SKM-1 (cell line): ENCODE measurements at regions not wholly inside any gene's neighbourhood (a gene's known extent, or its start where the extent isn't known, plus 50 kb on each side); places are given as distances from the start of the nearest gene placed in this dataset.
"Not testable (repeated sequence)": the region's sequence is repeated elsewhere in the genome, so short reads cannot be mapped to it uniquely, and the experiment has no call there.

ENCODE experiments used
- DNase-seq: peaks from one replicate; lab custom pipeline; 2025; ENCODE audit not compliant: unreplicated experiment; lab: John Stamatoyannopoulos, UW

GRCh38 chr9:105022545-105022944, 94.6 kb upstream of the ABCA1 start:
- DNase-seq = not testable (repeated sequence)

GRCh38 chr9:105023788-105024187, 95.8 kb upstream of the ABCA1 start:
- no peak for DNase-seq

- no peak for DNase-seq
Observed at GRCh38 chr9:105024529-105024928, 96.6 kb upstream of the ABCA1 start.

DNA sequence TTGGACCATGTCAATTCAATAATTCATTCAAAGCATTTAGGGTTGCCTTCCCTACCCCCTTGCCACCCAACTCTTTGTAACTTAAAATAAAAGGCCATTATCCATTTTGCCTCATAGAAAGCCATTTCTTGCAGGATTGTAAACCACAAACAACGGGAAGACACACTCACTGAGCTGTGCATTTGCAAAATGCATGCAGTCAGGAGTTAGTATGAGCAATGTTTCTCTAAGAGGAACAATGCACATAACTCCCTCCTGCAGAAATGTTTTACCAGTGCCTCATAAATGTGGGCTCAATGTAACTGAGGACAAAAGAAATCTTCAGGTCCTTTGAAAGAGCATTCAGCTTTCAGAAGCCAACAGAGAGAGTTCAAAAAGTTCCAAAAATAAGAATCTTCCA, 98.5 kb upstream of the ABCA1 start:
- no peak for DNase-seq

DNA sequence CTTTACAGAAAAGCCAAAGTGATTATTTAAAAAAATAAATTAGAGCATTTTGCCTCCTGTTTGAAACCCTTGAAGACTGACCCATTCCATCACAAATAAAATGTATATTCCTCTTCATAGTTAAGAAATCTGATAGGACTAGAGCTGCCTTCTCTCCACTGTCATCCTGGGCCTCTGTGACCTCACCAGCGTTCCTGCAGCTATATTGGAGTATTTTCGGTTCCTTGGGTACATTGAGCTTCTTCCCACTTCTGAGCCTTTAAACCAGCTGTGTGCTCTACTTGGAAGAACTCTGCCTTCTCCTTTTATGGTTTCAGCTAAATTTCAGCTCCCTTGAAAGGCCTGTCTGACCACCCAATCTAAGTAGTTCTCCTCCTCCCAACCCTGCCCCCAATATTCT, 99.1 kb upstream of the ABCA1 start:
- DNase-seq = no peak

- no peak for DNase-seq
Observed at GRCh38 chr9:105030285-105030684, 102.3 kb upstream of the ABCA1 start.

- no peak for DNase-seq
Observed at GRCh38 chr9:105037139-105037538, 109.2 kb upstream of the ABCA1 start.

GRCh38 chr9:105038051-105038450, 110.1 kb upstream of the ABCA1 start:
- no peak for DNase-seq

DNA sequence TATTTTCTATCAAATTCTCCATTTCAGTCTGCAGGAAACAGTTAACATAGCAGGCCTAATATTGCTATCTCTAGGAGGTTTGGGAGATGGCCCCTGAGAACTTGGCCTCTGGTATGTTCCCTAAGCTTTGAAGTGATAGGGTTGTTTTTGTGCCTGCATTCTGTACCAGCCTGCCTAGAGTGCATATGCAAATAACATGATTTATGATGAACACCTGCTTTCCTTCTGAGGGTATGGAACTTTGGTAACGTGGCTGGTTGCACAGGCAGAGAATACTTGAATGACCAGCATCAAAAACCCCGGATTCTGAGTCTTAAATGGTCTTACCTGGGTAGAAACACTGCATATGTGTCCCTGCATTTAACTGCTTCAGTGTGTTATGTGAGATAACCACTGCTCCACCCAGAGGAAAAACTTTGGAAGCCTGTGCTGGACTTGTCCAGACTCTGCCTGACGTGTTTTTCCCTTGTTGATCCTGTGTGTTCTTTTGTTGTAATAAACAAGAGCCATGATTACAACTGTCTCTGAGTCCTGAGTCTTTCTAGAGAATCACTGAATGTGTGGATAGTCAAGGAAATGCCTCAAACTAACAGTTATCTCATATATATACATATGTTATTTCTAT, 111.3 kb upstream of the ABCA1 start:
- no peak for DNase-seq

DNA sequence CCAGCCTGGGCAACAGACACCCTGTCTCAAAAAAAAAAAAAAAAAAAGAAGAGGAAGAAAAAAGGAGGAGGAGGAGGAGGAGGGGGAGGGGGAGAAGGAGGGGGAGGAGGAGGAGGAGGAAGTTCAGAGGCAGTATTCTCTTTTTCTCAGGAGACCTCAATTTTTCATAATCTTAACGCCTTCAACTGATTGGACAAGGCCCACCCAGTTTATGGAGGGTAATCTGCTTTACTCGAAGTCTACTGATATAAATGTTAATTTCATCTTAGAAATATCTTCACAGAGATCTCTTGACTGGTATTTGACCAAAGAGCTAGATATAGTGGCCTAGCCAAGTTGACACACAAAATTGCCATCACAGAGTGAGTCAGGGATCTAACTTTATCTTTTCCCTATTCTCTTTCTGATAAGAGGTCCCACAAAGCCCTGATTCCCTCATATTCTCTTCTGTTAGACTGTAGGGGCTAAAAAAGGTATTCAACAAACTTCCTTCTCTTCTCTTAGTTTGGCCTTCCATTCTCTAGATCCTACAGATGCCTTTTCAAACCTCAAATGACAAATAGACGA, 115.5 kb upstream of the ABCA1 start:
- DNase-seq = no peak

- no peak for DNase-seq
Observed at GRCh38 chr9:105044518-105044917, 116.6 kb upstream of the ABCA1 start.

DNA sequence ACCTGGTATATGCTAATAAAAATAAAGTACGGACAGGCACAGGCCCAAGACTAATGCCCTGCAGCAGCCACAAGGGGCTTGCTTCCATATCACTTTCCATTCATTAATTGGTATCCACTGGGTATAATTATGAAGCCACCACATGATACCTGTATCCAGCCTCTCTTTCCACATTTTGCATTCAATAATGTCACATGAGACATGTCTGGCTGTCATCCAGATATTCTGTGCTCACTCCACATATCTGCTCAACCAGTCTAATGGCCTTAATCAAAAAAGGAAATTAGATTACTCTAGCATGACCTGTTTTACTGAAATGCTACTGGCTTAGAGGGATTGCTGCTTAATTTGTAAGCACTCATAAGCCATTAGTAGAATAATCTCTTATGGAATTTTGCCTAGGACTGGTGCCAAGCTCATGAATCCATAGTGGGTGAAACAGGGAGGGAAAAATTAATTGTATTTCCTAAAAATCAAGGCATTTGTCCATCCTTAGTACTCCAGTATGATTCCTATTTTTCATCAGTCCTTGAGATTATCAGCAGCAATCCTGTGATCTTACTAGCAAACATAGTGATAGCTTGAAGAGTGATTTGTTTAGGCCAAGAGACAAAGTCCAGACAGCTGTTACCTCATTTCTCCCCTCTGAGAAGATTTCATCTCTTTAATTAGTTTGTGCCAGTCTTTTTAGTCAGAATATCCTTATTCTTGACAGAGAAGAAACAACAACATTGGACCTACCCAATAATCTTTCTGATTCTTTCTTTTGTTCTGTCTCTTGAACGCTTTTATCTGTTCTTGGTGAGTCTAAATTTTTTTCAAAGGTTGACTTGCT, 119.2 kb upstream of the ABCA1 start:
- no peak for DNase-seq

GRCh38 chr9:105047742-105048041, 119.7 kb upstream of the ABCA1 start:
- no peak for DNase-seq

GRCh38 chr9:105048331-105048730, 120.4 kb upstream of the ABCA1 start:
- DNase-seq = no peak

- DNase-seq = no peak
Observed at GRCh38 chr9:105050296-105050695, 122.3 kb upstream of the ABCA1 start.

DNA sequence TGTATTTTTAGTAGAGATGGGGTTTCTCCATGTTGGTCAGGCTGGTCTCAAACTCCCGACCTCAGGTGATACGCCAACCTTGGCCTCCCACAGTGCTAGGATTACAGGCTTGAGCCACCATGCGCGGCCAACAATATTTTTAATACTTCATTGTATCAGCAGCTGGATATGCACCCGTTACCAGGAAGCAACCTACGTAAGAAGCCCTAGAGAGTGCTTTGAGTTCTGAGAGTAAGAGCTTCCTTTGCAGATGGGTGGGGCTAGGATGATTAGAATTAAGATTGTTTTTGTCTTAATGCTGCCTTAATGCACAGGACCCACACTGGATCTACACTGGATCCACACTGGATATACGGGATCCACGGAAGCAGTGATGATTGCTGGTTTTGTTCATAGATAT, 123.9 kb upstream of the ABCA1 start:
- DNase-seq = no peak

DNA sequence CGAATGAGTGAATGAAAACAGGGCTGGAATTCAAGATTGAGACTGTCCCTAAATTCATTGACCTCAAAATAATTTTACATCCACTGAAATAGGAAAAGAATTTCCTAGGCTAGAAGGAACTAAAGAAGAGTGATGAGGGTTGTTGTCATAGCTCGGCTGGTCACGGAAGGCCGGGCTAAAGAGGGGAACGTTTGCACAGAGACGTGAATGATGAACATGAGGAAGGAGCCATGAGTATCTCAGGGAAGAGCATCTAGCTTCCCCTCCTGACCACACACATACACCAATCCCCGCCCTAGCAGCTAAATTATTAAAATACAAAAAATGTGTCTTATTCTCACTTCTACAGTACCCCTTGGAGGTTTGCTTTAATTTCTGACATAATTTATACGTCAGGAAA, 124.4 kb upstream of the ABCA1 start:
- no peak for DNase-seq

- DNase-seq = no peak
Observed at GRCh38 chr9:105053209-105053652, 125.3 kb upstream of the ABCA1 start.

DNA sequence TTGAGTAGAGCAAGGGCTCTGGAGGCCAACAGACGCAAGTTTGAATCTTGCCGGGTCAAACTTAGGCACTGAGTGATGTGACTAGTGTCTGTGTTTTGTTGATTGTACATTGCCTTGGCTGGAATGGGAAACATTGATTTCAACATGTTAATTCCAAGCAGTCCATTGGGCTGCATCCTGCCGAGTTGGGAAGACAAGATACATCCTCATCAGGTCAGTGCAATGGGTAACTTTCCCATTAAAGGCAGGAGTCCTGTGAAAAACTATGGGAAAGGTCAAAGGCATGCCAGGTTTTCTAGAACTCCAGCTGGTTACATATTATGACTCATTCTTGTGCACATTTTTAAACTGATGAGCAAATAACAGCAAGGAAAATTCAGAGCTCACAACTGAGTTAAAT, 126.5 kb upstream of the ABCA1 start:
- DNase-seq = no peak

GRCh38 chr9:105055917-105056316, 128.0 kb upstream of the ABCA1 start:
- no peak for DNase-seq

GRCh38 chr9:105057551-105057950, 129.6 kb upstream of the ABCA1 start:
- no peak for DNase-seq

- DNase-seq = no peak
Observed at GRCh38 chr9:105059252-105059651, 131.3 kb upstream of the ABCA1 start.
